T1000 (cell line): ENCODE measurements at regions not wholly inside any gene's neighbourhood (a gene's known extent, or its start where the extent isn't known, plus 50 kb on each side); places are given as distances from the start of the nearest gene placed in this dataset.
A peak's percentile ranks its signal among the peaks of the same experiment; 100 is the strongest.

Experiments
- DNase-seq: peaks from one replicate; lab custom pipeline; 2025; ENCODE audit warnings: mixed read lengths; lab: John Stamatoyannopoulos, UW

DNA sequence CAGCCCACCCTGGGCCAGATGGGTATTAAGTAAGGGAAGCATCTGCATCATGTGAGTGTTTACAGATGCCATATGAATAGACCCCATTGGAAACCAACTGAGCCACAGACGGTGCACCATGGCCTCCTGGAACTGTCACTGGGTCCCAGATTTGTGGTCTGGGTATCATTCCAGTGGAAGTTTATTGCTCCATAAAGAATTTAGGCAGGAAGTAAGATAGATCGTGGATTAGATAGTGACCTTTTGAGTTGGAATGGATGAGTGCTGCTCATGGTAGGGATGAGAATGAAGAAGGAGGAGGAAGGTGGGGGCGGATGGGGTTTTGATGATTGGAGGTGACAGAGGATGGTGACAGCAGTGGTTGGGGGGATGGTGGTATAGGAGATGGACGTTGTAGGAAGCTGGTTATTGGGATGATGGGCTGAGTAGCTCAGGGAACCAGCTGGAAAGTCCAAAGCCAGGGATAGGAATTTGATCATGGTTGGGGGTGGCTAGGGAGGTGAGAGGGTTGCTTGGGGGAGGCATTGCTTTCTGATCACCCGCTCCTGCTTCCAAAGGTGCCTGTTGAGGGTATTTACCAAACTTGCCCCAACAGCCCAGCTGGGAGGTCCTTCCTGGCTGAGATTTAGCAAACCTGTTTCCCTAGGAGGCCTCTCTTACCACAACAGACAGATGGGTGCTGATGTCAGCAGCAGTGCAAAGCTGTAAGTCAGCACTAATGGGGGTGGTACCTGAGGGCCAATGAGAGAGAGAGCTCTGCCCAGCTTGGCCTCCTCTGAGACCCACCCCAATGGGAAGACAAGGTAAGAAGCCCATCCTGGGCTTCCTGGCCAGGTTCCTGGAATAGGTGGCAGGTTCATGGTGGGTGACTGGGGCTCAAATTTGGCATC, 78.0 kb downstream of the VEGFA start:
- DNase-seq = no peak

DNA sequence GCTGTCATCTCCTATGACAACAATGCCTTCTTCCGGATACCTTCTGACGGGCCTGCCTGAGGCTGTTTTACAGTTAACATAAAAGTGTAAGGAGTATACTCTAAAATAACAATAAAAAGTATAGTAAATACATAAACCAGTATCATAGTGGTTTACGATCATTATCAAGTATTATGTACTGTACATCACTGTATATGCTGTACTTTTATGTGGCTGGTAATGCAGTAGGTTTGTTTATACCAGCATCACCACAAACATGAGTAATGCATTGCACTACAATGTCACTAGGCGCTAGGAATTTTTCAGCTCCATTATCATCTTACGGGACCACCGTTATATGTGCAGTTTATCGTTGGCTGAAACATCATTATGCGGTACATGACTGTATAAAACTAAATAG, 76.5 kb downstream of the VEGFA start:
- no peak for DNase-seq

DNA sequence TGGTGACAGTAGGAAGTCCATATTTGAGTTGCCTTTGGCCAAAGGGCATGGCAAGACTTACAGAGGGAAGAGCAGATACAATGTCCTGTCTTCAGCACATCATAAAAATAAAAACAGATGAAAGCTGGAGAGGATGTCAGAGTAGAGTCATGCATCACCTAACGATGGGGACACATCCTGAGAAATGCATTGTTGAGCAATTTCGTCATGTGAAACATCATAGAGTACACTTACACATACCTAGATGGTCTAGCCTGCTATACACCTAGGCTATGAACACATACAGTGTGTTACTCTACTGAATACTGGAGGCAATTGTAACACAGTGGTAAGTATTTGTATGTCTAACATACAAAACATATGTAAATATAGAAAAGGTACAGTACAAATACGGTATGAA, 75.6 kb downstream of the VEGFA start:
- no peak for DNase-seq

DNA sequence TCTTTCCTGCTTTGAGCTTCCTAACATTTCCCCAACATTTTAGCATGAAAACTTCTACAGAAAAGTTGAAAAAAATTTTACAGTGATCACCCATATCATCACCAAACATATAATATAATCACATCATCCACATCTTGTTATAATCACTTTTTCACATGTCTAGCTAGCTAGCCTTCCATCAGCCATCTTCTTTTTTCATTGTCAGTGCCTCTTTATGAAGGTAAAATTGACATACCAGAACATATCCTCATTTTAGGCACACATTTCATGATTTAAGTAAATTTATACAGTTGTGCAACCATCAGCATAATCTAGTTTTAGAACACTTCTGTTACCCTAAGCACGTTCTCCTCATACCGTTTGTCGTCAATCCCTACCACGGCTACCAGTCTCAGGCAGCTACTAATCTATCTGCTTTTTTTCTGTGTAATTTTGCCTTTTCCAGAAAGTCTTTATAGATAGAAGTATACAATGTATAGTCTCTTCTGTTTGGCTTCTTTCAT, 73.7 kb downstream of the VEGFA start:
- DNase-seq = no peak

DNA sequence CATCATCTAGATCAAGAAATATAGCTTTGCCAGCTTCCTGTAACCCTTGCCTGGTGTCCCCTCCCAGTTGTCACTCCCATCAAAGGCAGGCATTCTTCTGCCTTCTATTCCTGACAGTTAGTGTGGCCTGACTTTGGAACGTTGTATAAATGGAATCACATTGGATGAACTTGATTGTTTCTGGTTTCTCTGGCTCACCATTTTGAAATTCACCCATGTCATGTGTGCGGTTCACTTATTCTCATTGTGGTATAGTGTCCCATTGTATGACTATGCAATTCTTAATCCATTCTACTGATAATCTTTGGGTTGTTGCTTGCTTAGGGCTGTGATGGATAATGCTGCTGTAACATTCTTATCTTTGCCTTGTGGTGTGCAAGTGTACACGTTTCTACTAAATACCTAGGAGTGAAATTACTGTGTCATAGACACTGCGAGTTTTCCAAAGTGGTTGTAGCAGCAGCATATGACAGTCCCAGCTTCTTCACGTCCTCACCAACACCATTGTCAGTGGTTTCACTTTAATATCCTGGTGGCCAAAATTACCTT, 73.2 kb downstream of the VEGFA start:
- no peak for DNase-seq

DNA sequence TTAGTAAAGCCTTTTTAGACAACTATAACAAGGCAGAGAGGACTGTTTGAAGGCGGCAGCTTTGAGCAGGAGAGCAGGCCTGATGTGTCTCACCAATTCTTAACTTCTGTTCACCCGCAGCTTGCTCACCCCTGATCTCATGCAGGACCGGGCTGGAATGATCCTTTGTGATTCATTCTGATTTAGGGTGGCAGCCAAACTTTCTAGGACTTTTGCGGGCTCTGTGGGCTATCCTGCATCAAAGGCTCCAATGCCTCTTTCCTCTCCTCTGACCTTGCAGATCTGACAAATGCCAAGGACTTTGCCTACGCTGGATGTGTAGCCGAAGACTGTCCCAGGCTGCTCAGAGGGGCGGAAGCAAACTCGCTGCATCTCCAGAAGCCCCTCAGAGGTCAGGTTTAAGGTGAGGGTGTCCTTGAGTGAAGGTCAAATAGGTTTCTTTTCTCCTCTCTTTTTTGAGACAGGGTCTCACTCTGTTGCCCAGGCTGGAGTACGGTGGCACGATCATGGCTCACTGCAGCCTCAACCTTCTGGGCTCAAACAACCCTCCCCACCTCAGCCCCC, 72.3 kb downstream of the VEGFA start:
- DNase-seq = no peak

DNA sequence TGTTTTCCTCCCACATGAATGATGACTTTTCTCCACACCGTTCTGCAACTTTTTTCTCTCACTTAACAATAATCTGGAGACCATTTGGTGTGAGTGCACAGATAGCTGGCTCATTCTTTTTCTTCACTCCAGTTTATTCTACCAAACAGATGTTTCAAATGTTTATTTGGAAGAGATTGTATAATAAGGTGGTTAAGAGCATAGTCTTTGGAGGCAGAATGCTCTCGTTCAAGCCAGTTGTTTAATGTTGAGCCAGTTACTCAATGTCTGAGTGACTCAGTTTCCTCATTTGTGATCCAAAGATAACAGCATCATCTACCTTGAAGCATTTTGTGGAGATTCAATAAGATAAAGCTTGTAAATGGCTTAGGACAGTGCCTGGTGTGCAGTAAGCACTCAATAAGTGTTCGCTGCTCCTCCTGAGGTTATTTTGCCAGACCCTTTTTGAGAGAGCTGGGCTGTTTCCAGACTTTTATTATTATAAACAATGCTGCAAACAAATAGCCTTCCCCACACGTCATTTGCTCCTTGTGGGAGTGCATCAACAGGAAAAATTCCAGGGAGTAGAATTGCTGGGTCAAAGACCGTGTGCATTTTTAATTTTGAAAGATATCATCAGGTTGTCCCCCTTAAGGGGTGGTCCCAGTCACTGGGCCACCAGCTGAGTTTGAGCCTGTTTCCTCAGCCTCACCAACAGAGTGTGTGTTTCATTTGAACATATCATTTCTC, 70.6 kb downstream of the VEGFA start:
- DNase-seq = no peak

DNA sequence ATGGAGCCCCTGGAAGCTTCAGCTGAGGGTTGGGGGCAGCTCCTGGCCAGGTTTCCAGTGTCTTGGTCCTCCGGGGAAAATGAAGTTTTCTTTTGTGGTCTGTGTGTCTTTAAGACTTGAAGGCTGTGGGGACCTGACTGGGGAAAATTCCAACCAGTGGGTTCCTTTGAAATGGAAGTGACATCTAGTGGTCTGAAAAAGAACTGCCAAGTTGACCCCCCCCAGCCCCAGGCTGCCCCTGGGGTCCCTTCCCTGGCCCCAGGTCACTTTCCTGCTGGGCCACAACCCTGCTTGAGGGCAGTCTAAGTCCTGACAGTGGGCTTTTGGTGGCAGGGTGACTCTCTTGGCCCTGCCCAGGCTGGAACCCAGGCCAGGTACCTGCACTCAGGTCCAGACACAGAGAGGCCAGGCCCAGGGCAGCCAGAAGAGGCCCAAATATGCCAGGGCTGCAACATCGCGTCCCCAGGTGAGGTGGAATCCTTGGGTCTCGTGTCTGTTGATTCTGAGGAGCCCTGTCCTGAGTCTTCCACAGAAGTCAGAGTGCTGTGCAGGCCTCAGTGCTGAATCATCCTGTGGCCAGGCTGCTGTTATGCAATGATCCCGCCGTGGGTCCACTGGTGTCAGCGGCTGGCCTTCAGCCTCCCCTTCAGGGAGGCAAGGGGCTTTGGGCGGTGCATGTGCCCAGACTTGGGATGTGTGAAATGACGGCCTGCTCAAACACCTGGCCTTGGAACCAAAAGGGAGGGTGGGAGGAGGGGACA, 68.4 kb downstream of the VEGFA start:
- DNase-seq = peak; percentile 34

DNA sequence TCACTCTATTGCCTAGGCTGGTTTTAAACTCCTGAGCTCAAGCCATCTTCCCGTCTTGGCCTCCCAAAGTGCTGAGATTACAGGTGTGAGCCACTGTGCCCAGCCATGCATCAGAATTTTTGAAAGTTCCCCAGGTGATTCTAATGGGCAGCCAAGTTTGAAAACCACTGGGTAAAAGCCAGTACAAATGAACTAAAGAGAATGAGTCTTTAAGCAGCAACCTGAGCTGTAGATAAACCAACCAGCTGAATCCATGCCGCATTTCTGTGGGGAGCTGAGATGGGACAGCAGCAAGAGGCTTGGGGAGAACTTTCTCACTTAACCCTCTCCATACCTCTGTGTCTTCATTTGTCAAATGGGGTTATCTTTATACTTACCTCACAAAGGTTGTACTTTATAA, 67.5 kb downstream of the VEGFA start:
- DNase-seq = no peak

DNA sequence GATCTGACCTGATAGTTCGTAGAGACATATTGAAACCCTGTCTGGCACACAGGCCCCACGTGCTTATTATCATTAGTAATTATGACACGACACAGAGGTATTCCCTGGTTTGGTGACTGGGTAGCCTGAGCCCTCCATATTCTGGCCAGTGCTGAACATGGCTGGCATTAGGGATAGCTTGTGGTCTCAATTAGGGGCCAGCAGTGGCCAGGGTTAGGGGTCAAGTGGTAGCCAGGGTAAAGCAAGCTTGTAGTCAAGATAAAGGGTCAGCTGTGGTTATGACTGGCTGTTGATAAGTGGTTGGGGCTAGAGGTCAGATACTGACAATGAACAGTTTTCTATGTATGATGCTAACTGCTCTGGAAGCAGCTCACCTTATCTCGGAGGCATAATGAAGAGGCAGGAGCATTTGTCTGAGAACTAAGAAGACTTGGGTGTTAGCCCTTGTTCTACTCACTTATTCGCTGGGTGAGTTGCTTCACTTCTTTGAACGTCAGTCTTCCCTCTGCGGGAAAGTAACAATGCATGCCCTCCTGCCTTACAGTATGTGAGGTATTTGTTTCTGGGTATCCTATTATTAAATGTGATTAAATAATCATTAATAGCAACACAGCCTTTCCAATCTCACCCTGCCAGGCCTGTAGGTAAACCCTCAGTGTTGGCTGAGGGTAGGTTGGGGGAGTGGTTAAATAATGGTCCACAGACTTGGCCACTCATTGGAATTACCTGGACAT, 66.7 kb downstream of the VEGFA start:
- DNase-seq = no peak
